Pancreas (tissue), 10 donors: ENCODE measurements at regions not wholly inside any gene's neighbourhood (a gene's known extent, or its start where the extent isn't known, plus 50 kb on each side); places are given as distances from the start of the nearest gene placed in this dataset.

Experiments used
- ATAC-seq, 4 donors: fragments of 200-7000 bp; cut with Tn5 transposase; one replicate each; pipeline versions ENCODE4 v1.8.0 to v1.9.1; 2020; ENCODE audit warnings: mild to moderate bottlenecking in 4 of 4, moderate library complexity in 4 of 4
- DNase-seq, 6 donors: peaks; one replicate each; pipeline ENCODE4 v3.0.0-alpha.2; 2020
- FAIRE-seq: peaks from 2 replicates; lab custom pipeline; 2012; peaks lifted over from hg19 to GRCh38; lab: Jason Lieb, UNC
- H3K27ac ChIP-seq, 4 donors: fragments of 200-600 bp; sonication (generic); 1 replicate in 3 of 4; 2 replicates in 1 of 4; pipeline versions ENCODE4 v1.5.0 to v1.8.0; 2020
- H3K27me3 ChIP-seq, 4 donors: fragments of 200-600 bp; one replicate each; pipeline ENCODE4 v1.8.0; 2021
- H3K36me3 ChIP-seq, 3 donors: fragments of 200-600 bp; sonication (generic) in 1 of 3; one replicate each; pipeline versions ENCODE4 v1.5.0 to v1.8.0; 2020 to 2021
- H3K4me1 ChIP-seq, 3 donors: fragments of 200-600 bp; one replicate each; pipeline ENCODE4 v1.8.0; 2021
- H3K4me3 ChIP-seq, 4 donors: fragments of 200-600 bp; sonication (generic) in 2 of 4; one replicate each; pipeline versions ENCODE4 v1.5.0 to v1.8.0; 2020 to 2021
- H3K9me3 ChIP-seq, 4 donors: fragments of 200-600 bp; one replicate each; pipeline ENCODE4 v1.8.0; 2021
- WGBS, 2 donors: extraction: QIAGEN DNeasy Blood & Tissue Kit; methylation state at CpG; one replicate each; pipeline ENCODE4 v1.1.7; 2013; 5-methylcytosine and 5-hydroxymethylcytosine counted together
- intact Hi-C, 3 donors: fragments of 100-400 bp; cut with DNase I; formaldehyde crosslinking; loops; one replicate each; pipeline versions ENCODE4 v1.11.1 to v1.14.2; 2022
- TF ChIP-seq, protein P1 (sequence below), 4 donors: fragments of 200-600 bp; sonication (generic) in 3 of 4; IDR thresholded peaks; one replicate each; pipeline versions ENCODE4 v1.5.0 to v1.8.0; 2021; ENCODE audit warnings: antibody characterized with exemption in 4 of 4
- donor health status: healthy with polysubstance abuse.
- donor health status: DM: no; HTN: no; CAD: no; lungs with moderate emphysema.
- donor health status: DM: no; HTN: no; CAD: no.
- donor health status: control.
- donor health status: control.
- donor health status: Bipolar disorder and iron deficiency.
- donor health status: DM: yes; HTN: yes; CAD: no.
- donor health status: DM: no; HTN: no; CAD: no.
- donor health status: DM: no; HTN: no; CAD: no.
- donor health status: DM: yes; HTN: yes; CAD: no.

DNA sequence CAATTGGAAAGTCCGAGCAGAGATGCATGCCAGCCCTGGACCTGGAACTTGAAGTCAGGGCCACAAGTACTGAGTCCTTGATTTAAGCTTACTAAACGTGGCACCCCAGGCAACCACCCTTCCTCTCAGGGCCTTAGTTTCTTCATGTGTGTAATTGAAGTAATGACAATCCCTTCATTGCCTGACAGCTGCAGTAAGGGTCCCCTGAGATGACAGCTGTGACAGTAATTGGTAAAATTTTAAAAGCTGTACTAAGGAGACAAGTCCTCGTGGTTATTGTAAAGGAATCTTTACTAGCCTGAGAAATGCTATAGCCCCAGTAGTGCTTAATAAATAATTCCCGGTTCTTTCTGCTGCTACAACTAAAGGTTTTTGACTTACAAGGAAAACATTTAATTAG, 175.1 kb upstream of the RADX start:
- Histone ChIP-seq H3K9me3 (no peaks in the 10 kb centered on the region), H3K36me3 (no peaks in the 10 kb centered on the region), H3K4me3 (no peak overlapping the region), H3K4me1 (no peaks in the 10 kb centered on the region), H3K27ac (no peak overlapping the region), H3K27me3 (peaks cover 0 to 12% (median 2%) of the 10 kb centered on the region in 4 donors)
- TF ChIP-seq, protein P1, sequence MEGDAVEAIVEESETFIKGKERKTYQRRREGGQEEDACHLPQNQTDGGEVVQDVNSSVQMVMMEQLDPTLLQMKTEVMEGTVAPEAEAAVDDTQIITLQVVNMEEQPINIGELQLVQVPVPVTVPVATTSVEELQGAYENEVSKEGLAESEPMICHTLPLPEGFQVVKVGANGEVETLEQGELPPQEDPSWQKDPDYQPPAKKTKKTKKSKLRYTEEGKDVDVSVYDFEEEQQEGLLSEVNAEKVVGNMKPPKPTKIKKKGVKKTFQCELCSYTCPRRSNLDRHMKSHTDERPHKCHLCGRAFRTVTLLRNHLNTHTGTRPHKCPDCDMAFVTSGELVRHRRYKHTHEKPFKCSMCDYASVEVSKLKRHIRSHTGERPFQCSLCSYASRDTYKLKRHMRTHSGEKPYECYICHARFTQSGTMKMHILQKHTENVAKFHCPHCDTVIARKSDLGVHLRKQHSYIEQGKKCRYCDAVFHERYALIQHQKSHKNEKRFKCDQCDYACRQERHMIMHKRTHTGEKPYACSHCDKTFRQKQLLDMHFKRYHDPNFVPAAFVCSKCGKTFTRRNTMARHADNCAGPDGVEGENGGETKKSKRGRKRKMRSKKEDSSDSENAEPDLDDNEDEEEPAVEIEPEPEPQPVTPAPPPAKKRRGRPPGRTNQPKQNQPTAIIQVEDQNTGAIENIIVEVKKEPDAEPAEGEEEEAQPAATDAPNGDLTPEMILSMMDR (IDR thresholded peaks at IDR 0.05), result no peak
- DNase-seq, result no peak
- ATAC-seq, result no peak
- FAIRE-seq, result no peak
- WGBS, 2 donors, result 60% methylated on average over 4 of the region's 4 CpGs
- intact Hi-C loops, result no loop called here

DNA sequence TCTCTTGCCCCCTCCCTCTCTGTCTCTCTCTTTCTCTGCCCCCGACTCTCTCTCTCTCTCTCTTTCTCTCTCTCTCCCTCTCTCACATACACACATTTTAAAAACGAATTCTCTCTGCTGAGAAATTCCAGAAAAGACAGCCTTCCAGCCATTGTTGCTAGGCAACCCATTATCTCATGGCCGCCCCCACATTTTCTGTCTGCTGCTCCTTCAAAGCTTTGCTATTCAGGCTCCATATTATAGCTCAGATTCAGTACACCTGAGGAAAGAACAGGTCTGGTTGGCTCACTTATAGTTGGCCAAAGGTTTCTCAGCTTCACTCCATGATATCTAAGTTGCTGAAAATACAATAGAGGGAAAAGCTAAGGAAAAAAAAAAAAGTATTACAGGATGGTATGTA, 174.4 kb upstream of the RADX start:
- ATAC-seq (no peak), DNase-seq (no peak), FAIRE-seq (no peak)
- no peak overlapping the region for H3K4me3 ChIP-seq
- intact Hi-C loops, result no loop called here
- peaks cover 0 to 12% (median 2%) of the 10 kb centered on the region in 4 donors for H3K27me3 ChIP-seq
- H3K9me3 ChIP-seq, result no peaks in the 10 kb centered on the region
- H3K36me3 ChIP-seq, result no peaks in the 10 kb centered on the region
- no peak overlapping the region for H3K27ac ChIP-seq
- TF ChIP-seq, protein P1 (IDR thresholded peaks at IDR 0.05), result no peak
- WGBS, 2 donors, result 27 to 32% methylated on average over 3 of the region's 3 CpGs
- H3K4me1 ChIP-seq, result no peaks in the 10 kb centered on the region

DNA sequence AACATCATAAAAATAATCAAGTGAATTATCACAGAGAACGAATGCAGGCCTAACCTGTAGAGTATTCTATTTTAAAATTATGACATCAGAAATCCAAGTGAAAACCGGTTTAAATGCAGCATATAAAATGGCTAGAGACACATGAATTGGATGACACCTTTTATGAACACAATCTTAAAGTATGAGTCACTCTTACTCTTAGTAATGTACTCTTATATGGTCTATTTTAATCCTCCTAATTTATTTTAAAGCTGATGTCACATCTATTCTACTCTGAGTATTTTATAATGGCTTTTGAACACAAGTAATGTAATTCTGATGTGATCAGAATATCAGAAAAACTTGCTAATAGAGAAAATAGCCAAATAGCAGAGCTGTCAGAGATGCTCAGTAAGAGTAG, 161.4 kb upstream of the RADX start:
- Histone ChIP-seq H3K9me3 (no peaks in the 10 kb centered on the region), H3K27me3 (peaks cover 0 to 6% (median 0%) of the 10 kb centered on the region in 4 donors), H3K4me1 (no peaks in the 10 kb centered on the region), H3K4me3 (no peak overlapping the region), H3K27ac (no peak overlapping the region), H3K36me3 (no peaks in the 10 kb centered on the region)
- ATAC-seq, result no peak
- intact Hi-C loops, result no loop called here
- TF ChIP-seq, protein P1 (IDR thresholded peaks at IDR 0.05), result no peak
- no peak for DNase-seq
- 38 to 51% methylated on average over 2 of the region's 2 CpGs for WGBS, 2 donors
- FAIRE-seq, result no peak

DNA sequence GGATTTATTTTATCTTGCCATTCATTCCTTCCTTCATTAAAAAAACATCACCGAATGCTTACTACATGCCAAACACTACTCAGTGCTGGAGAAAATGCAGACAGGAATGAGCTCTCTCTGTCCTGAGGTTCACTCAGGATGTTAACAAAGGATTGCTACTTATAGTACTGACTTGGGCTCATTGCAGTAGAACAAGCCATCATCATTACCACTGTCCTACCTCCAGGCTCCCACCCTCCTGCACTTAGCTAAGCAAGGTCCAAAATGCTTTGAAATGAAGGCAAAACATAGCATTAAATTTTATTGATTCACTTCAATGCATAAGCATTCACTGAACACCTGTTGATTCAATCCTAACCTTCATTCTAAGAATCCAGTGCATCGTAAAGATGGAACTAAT, 159.8 kb upstream of the RADX start:
- no peak for DNase-seq
- 84 to 94% methylated on average over 2 of the region's 2 CpGs for WGBS, 2 donors

DNA sequence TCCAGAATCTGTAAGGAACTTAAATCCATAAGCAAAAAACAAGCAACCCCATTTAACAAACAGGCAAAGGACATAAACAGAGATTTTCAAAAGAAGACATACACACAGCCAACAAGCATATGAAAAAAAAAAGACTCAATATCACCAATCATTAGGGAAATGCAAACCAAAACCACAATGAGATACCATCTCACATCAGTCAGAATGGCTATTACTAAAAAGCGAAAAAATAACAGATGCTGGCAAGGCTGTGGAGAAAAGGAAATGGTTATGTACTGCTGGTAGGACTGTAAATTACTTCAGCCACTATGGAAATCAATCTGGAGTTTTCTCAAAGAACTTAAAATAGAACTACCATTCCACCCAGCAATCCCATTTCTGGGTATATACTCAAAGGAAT, 156.8 kb upstream of the RADX start:
- intact Hi-C loops, result no loop called here
- Histone ChIP-seq H3K4me1 (no peaks in the 10 kb centered on the region), H3K4me3 (no peak overlapping the region), H3K27ac (no peak overlapping the region), H3K9me3 (no peaks in the 10 kb centered on the region), H3K36me3 (no peaks in the 10 kb centered on the region), H3K27me3 (peaks cover 0 to 3% (median 0%) of the 10 kb centered on the region in 4 donors)
- DNase-seq (no peak), ATAC-seq (no peak), FAIRE-seq (no peak)
- TF ChIP-seq, protein P1 (IDR thresholded peaks at IDR 0.05), result no peak
- WGBS, 2 donors, result 92 to 97% methylated on average over 1 of the region's 1 CpG

More for the DNA sequence above, 159.8 kb upstream of the RADX start:
- no peak overlapping the region for H3K4me3 ChIP-seq
- H3K36me3 ChIP-seq, result no peaks in the 10 kb centered on the region
- peaks cover 0 to 6% (median 0%) of the 10 kb centered on the region in 4 donors for H3K27me3 ChIP-seq
- intact Hi-C loops, result no loop called here
- H3K27ac ChIP-seq, result no peak overlapping the region
- no peaks in the 10 kb centered on the region for H3K4me1 ChIP-seq
- ATAC-seq (no peak), FAIRE-seq (no peak)
- TF ChIP-seq, protein P1 (IDR thresholded peaks at IDR 0.05), result no peak
- H3K9me3 ChIP-seq, result no peaks in the 10 kb centered on the region
